Smooth muscle cell (in vitro differentiated cells): ENCODE measurements at regions not wholly inside any gene's neighbourhood (a gene's known extent, or its start where the extent isn't known, plus 50 kb on each side); places are given as distances from the start of the nearest gene placed in this dataset.

Experiments
- DNase-seq: peaks from one replicate; lab custom pipeline; 2025; ENCODE audit not compliant: unreplicated experiment; lab: John Stamatoyannopoulos, UW
- H2AFZ ChIP-seq: fragments of 200-600 bp; sonication (generic); 2 replicates; pipeline ENCODE4 v1.6.0; 2016; ENCODE audit warnings: antibody characterized with exemption, low read depth, mild to moderate bottlenecking
- H3F3A ChIP-seq: fragments of 200-600 bp; sonication (generic); 2 replicates; pipeline ENCODE4 v1.6.0; 2017; ENCODE audit warnings: antibody characterized with exemption, low read depth
- H3K27ac ChIP-seq: fragments of 200-600 bp; sonication (generic); 2 replicates; pipeline ENCODE4 v1.5.1; 2016; ENCODE audit warnings: low read depth, mild to moderate bottlenecking
- H3K27me3 ChIP-seq: fragments of 200-600 bp; sonication (generic); 2 replicates; pipeline ENCODE4 v1.6.1; 2016; ENCODE audit warnings: low read depth, mild to moderate bottlenecking
- H3K36me3 ChIP-seq: fragments of 200-600 bp; sonication (generic); 2 replicates; pipeline ENCODE4 v1.5.1; 2016; ENCODE audit warnings: low read depth
- H3K4me1 ChIP-seq: fragments of 200-600 bp; sonication (generic); 2 replicates; pipeline ENCODE4 v1.5.1; 2016; ENCODE audit warnings: low read depth
- H3K4me2 ChIP-seq: fragments of 200-600 bp; sonication (generic); 2 replicates; pipeline ENCODE4 v1.6.0; 2016; ENCODE audit warnings: mild to moderate bottlenecking
- H3K4me3 ChIP-seq: fragments of 200-600 bp; sonication (generic); 2 replicates; pipeline ENCODE4 v1.5.1; 2016; ENCODE audit warnings: mild to moderate bottlenecking
- H3K79me2 ChIP-seq: fragments of 200-600 bp; sonication (generic); 2 replicates; pipeline ENCODE4 v1.6.0; 2016; ENCODE audit warnings: low read depth, mild to moderate bottlenecking
- H3K9ac ChIP-seq: fragments of 200-600 bp; sonication (generic); 2 replicates; pipeline ENCODE4 v1.6.0; 2016; ENCODE audit warnings: low read depth
- H3K9me3 ChIP-seq: fragments of 200-600 bp; sonication (generic); replicated peaks from 2 replicates; pipeline ENCODE4 v1.5.1; 2016; ENCODE audit warnings: low read depth
- H4K20me1 ChIP-seq: fragments of 200-600 bp; sonication (generic); 2 replicates; pipeline ENCODE4 v1.6.0; 2016; ENCODE audit warnings: low read depth
- WGBS: methylation state at CpG from one replicate; pipeline ENCODE4 v1.1.7; 2016; ENCODE audit warnings: low lambda C conversion rate; 5-methylcytosine and 5-hydroxymethylcytosine counted together
- TF ChIP-seq, protein P1 (sequence below): fragments of 200-600 bp; sonication (generic); IDR thresholded peaks from 2 replicates; pipeline ENCODE4 v1.5.1; 2017; ENCODE audit warnings: borderline replicate concordance, mild to moderate bottlenecking, antibody characterized with exemption; ENCODE audit not compliant: insufficient read depth, poor library complexity, severe bottlenecking

DNA sequence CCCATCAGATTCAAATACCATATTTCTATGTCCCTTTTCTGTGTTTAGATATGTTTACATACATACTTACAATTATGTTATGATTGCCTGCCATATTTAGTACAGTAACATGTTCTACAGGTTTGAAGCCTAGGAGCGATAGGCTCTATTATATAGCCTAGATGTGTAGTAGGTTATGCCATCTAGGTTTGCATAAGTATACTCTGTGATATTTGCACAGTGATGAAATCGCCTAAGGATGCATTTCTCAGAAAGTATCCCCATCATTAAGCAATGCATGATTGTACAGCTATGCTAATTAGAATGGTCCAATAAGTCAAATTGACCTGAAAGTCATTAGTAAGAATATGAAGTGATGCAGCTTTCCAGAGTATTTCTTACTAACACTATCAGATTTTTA is 1171.7 kb upstream of the LRRTM3 start:
- 62% methylated on average over 2 of the region's 2 CpGs for WGBS
- TF ChIP-seq, protein P1, sequence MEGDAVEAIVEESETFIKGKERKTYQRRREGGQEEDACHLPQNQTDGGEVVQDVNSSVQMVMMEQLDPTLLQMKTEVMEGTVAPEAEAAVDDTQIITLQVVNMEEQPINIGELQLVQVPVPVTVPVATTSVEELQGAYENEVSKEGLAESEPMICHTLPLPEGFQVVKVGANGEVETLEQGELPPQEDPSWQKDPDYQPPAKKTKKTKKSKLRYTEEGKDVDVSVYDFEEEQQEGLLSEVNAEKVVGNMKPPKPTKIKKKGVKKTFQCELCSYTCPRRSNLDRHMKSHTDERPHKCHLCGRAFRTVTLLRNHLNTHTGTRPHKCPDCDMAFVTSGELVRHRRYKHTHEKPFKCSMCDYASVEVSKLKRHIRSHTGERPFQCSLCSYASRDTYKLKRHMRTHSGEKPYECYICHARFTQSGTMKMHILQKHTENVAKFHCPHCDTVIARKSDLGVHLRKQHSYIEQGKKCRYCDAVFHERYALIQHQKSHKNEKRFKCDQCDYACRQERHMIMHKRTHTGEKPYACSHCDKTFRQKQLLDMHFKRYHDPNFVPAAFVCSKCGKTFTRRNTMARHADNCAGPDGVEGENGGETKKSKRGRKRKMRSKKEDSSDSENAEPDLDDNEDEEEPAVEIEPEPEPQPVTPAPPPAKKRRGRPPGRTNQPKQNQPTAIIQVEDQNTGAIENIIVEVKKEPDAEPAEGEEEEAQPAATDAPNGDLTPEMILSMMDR = no peak

DNA sequence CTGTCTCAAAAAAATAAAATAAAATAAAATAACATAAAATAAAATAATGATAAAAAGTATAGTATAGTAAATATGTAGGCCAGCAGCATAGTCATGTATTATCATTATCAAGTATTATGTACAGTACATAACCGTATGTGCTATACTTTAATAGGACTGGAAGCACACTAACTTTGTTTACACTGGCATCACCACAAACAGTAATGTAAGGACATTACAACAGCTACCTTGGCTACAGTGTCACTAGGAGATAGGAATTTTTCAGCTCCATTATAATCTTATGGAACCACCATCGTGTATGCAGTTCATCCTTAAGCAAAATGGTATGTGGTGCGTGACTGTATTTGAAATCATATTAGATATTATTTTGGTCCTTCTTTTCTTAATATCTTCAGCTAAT is 1163.5 kb upstream of the LRRTM3 start:
- H3K4me3 ChIP-seq = no peak overlapping the region
- H3K79me2 ChIP-seq = no peaks in the 10 kb centered on the region
- no peak for DNase-seq
- TF ChIP-seq, protein P1 = no peak
- WGBS = 94% methylated on average over 3 of the region's 3 CpGs
- H3K9me3 ChIP-seq = no peaks in the 10 kb centered on the region
- H3K36me3 ChIP-seq = no peaks in the 10 kb centered on the region
- H3K27me3 ChIP-seq = no peaks in the 10 kb centered on the region
- no peak overlapping the region for H3K9ac ChIP-seq
- H3K27ac ChIP-seq = no peak overlapping the region
- H4K20me1 ChIP-seq = no peaks in the 10 kb centered on the region
- H2AFZ ChIP-seq = no peak overlapping the region
- no peaks in the 10 kb centered on the region for H3K4me1 ChIP-seq
- no peaks in the 10 kb centered on the region for H3F3A ChIP-seq
- H3K4me2 ChIP-seq = no peak overlapping the region

More for the DNA sequence above, 1171.7 kb upstream of the LRRTM3 start:
- no peak overlapping the region for H3K9ac ChIP-seq
- H3K4me3 ChIP-seq = no peak overlapping the region
- no peaks in the 10 kb centered on the region for H3K79me2 ChIP-seq
- H3K4me1 ChIP-seq = no peaks in the 10 kb centered on the region
- H3F3A ChIP-seq = no peaks in the 10 kb centered on the region
- no peak for DNase-seq
- H3K27ac ChIP-seq = no peak overlapping the region
- H3K27me3 ChIP-seq = no peaks in the 10 kb centered on the region
- H3K36me3 ChIP-seq = no peaks in the 10 kb centered on the region
- no peaks in the 10 kb centered on the region for H4K20me1 ChIP-seq
- no peaks in the 10 kb centered on the region for H3K9me3 ChIP-seq
- H2AFZ ChIP-seq = no peak overlapping the region
- no peak overlapping the region for H3K4me2 ChIP-seq

DNA sequence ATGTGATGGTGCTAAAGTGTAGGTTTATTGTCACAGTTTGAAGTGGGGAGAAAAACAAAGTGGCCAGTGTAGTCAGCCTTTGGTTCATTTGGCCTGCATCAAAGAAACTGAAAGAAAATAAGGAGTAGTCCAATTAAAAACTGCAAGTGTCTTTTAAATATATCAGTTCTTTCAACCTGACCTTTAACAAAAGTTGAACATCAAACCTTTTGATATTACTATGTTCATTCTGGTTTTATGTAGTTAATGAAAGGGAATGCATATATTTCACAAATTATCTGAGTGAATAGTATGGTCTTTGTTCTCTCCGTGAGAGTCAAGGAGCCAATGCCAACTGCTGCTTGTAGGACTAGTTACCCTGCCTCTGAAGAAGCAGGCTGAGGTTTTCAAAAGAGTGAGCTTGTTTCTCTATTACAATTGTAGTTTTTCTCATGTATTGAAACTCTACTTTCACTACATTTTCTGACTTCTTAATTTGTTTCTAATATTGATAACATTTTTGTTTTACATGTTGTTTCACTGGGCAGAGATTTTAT is 1160.8 kb upstream of the LRRTM3 start:
- no peak overlapping the region for H3K4me3 ChIP-seq
- no peaks in the 10 kb centered on the region for H4K20me1 ChIP-seq
- no peaks in the 10 kb centered on the region for H3F3A ChIP-seq
- H3K4me1 ChIP-seq = no peaks in the 10 kb centered on the region
- H3K4me2 ChIP-seq = no peak overlapping the region
- H3K9me3 ChIP-seq = no peaks in the 10 kb centered on the region
- H2AFZ ChIP-seq = no peak overlapping the region
- no peak overlapping the region for H3K9ac ChIP-seq
- H3K27me3 ChIP-seq = no peaks in the 10 kb centered on the region
- TF ChIP-seq, protein P1 = no peak
- no peak overlapping the region for H3K27ac ChIP-seq
- H3K79me2 ChIP-seq = no peaks in the 10 kb centered on the region
- no peak for DNase-seq
- no peaks in the 10 kb centered on the region for H3K36me3 ChIP-seq
- 76% methylated on average over 1 of the region's 1 CpG for WGBS

DNA sequence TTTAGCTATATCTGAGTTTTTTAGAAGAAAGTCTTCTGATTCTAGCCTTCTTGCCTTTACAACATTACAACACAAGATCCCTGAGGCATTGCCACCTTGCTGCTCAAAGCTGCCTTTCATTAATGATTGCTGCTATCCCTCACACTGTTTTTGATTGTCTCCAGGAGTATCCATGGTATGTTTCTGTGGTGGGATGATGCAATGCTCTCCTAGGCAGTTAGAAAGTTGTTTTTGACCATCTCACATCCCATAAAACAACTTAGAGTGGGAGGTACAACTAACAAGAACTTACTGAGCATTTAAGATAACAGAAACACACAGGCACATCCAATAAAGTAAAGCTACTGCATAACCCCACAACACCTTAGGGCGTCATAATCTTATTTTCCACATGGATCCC is 1156.0 kb upstream of the LRRTM3 start:
- H3K9ac ChIP-seq = no peak overlapping the region
- no peaks in the 10 kb centered on the region for H3K79me2 ChIP-seq
- H3K27ac ChIP-seq = no peak overlapping the region
- H4K20me1 ChIP-seq = no peaks in the 10 kb centered on the region
- H2AFZ ChIP-seq = no peak overlapping the region
- H3K36me3 ChIP-seq = no peaks in the 10 kb centered on the region
- WGBS = 80% methylated on average over 1 of the region's 1 CpG
- no peaks in the 10 kb centered on the region for H3K9me3 ChIP-seq
- no peak overlapping the region for H3K4me3 ChIP-seq
- H3K4me2 ChIP-seq = no peak overlapping the region
- H3K27me3 ChIP-seq = no peaks in the 10 kb centered on the region
- H3K4me1 ChIP-seq = no peaks in the 10 kb centered on the region
- no peak for DNase-seq
- H3F3A ChIP-seq = no peaks in the 10 kb centered on the region
- TF ChIP-seq, protein P1 = no peak
